ENCODE measurements at regions not wholly inside any gene's neighbourhood (a gene's known extent, or its start where the extent isn't known, plus 50 kb on each side); places are given as distances from the start of the nearest gene placed in this dataset.

DNA sequence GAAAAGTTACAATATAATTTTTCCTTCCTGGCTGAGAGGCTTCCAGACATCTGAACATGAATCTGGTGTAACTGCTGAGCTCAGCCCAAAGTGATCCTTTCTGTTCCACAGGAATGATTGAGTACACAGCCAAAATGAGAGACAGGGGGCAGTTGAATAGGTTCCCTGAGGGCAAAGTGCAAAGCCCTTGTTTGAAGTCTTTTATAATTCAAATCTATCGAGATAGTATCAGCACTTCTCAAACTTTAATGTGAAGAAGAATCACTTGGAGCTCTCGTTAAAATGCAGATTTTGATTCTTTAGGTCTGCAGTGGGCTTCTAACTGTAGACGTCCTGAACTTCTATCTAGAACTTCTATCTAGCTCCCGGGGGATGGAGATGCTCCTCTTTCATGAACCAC lies 54.4 kb upstream of the BMP2K start:
- Histone ChIP-seq H3K9me3 (ENCODE audit: control extremely low read depth in 1 of 5, control insufficient read depth in 4 of 5, insufficient read depth in 2 of 5, low read depth in 1 of 5, low read length in 4 of 5) (no peaks in the 10 kb centered on the region), H3K27ac (ENCODE audit: insufficient read depth in 1 of 2, low read depth in 1 of 2, low read length in 2 of 2, poor library complexity in 1 of 2, severe bottlenecking in 2 of 2) (peak overlapping the region in 1 of 2 experiments; percentile 60), H3K36me3 (ENCODE audit: control insufficient read depth in 4 of 4, insufficient read depth in 4 of 4, low read length in 3 of 4) (no peaks in the 10 kb centered on the region), H3K27me3 (replicated peaks in 2 of 5; ENCODE audit: control insufficient read depth in 4 of 5, insufficient read depth in 5 of 5, low read length in 4 of 5) (no peaks in the 10 kb centered on the region), H3K4me3 (ENCODE audit: control insufficient read depth in 1 of 7, extremely low read depth in 1 of 7, insufficient read depth in 4 of 7, low read depth in 2 of 7, low read length in 6 of 7) (peak overlapping the region in 1 of 7 experiments; percentile 30), H3K4me1 (ENCODE audit: control extremely low read depth in 1 of 4, control insufficient read depth in 4 of 4, insufficient read depth in 4 of 4, low read length in 3 of 4) (peaks cover 7 to 30% (median 19%) of the 10 kb centered on the region in 4 experiments)
- CTCF ChIA-PET, result interaction anchor here (1.0 to 1.3 kb wide), 4 partner anchors 23 to 109 kb away, joined by 3 read pairs; no protein-coding TSS in a partner anchor
- DNase-seq, result no peak
- 94% methylated on average over 4 of the region's 4 CpGs for WGBS (ENCODE audit: insufficient coverage)
- POLR2A ChIA-PET, result interaction anchor here (0.6 to 1.0 kb wide), 2 partner anchors 48 to 123 kb away, joined by 3 read pairs; no protein-coding TSS in a partner anchor

GRCh38 chr4:78722320-78722719 lies 53.8 kb upstream of the BMP2K start:
- ChIA-PET POLR2A (interaction anchor here (0.6 to 1.0 kb wide), 3 partner anchors 47 to 122 kb away, joined by 3 read pairs; no protein-coding TSS in a partner anchor), CTCF (interaction anchor here (1.0 to 1.6 kb wide), 5 partner anchors 22 to 109 kb away, joined by 3 read pairs; no protein-coding TSS in a partner anchor)
- WGBS (ENCODE audit: insufficient coverage), result 65% methylated on average over 2 of the region's 5 CpGs
- Histone ChIP-seq H3K27me3 (replicated peaks in 2 of 5; ENCODE audit: control insufficient read depth in 4 of 5, insufficient read depth in 5 of 5, low read length in 4 of 5) (no peaks in the 10 kb centered on the region), H3K4me3 (ENCODE audit: control insufficient read depth in 1 of 7, extremely low read depth in 1 of 7, insufficient read depth in 4 of 7, low read depth in 2 of 7, low read length in 6 of 7) (no peak overlapping the region), H3K4me1 (ENCODE audit: control extremely low read depth in 1 of 4, control insufficient read depth in 4 of 4, insufficient read depth in 4 of 4, low read length in 3 of 4) (peaks cover 7 to 30% (median 21%) of the 10 kb centered on the region in 4 experiments), H3K9me3 (ENCODE audit: control extremely low read depth in 1 of 5, control insufficient read depth in 4 of 5, insufficient read depth in 2 of 5, low read depth in 1 of 5, low read length in 4 of 5) (no peaks in the 10 kb centered on the region), H3K36me3 (ENCODE audit: control insufficient read depth in 4 of 4, insufficient read depth in 4 of 4, low read length in 3 of 4) (no peaks in the 10 kb centered on the region), H3K27ac (ENCODE audit: insufficient read depth in 1 of 2, low read depth in 1 of 2, low read length in 2 of 2, poor library complexity in 1 of 2, severe bottlenecking in 2 of 2) (no peak overlapping the region)
- DNase-seq, result no peak

GRCh38 chr4:78722878-78723277 lies 53.3 kb upstream of the BMP2K start:
- POLR2A ChIA-PET, result no interaction called here

More at GRCh38 chr4:78722878-78723277, 53.3 kb upstream of the BMP2K start:
- CTCF ChIA-PET, result interaction anchor here (1.6 kb wide), 1 partner anchor 26 kb away, joined by 3 read pairs; no protein-coding TSS in a partner anchor
- Histone ChIP-seq H3K27ac (ENCODE audit: insufficient read depth in 1 of 2, low read depth in 1 of 2, low read length in 2 of 2, poor library complexity in 1 of 2, severe bottlenecking in 2 of 2) (no peak overlapping the region), H3K36me3 (ENCODE audit: control insufficient read depth in 4 of 4, insufficient read depth in 4 of 4, low read length in 3 of 4) (no peaks in the 10 kb centered on the region), H3K4me3 (ENCODE audit: control insufficient read depth in 1 of 7, extremely low read depth in 1 of 7, insufficient read depth in 4 of 7, low read depth in 2 of 7, low read length in 6 of 7) (no peak overlapping the region), H3K4me1 (ENCODE audit: control extremely low read depth in 1 of 4, control insufficient read depth in 4 of 4, insufficient read depth in 4 of 4, low read length in 3 of 4) (peaks cover 7 to 30% (median 21%) of the 10 kb centered on the region in 4 experiments), H3K27me3 (replicated peaks in 2 of 5; ENCODE audit: control insufficient read depth in 4 of 5, insufficient read depth in 5 of 5, low read length in 4 of 5) (no peaks in the 10 kb centered on the region), H3K9me3 (ENCODE audit: control extremely low read depth in 1 of 5, control insufficient read depth in 4 of 5, insufficient read depth in 2 of 5, low read depth in 1 of 5, low read length in 4 of 5) (no peaks in the 10 kb centered on the region)
- no peak for DNase-seq

Measured in common myeloid progenitor, CD34-positive (primary cell).